Vagina (tissue), 2 donors: ENCODE measurements at regions not wholly inside any gene's neighbourhood (a gene's known extent, or its start where the extent isn't known, plus 50 kb on each side); places are given as distances from the start of the nearest gene placed in this dataset.

Experiments
- DNase-seq, 2 donors: peaks; one replicate each; pipeline ENCODE4 v3.0.0-alpha.2; 2017; ENCODE audit errors: extremely low spot score in 2 of 2
- H3K27ac ChIP-seq: fragments of 200-600 bp; sonication (generic); one replicate; pipeline ENCODE4 v1.5.1; 2019
- H3K27me3 ChIP-seq: fragments of 200-600 bp; sonication (generic); one replicate; pipeline ENCODE4 v1.5.1; 2019
- H3K36me3 ChIP-seq, 2 donors: fragments of 200-600 bp; sonication (generic); one replicate each; pipeline ENCODE4 v1.5.1; 2017 to 2019
- H3K4me1 ChIP-seq: fragments of 200-600 bp; sonication (generic); one replicate; pipeline ENCODE4 v1.5.1; 2019
- H3K4me3 ChIP-seq, 2 donors: fragments of 200-600 bp; sonication (generic); 1 replicate in 1 of 2; 2 replicates in 1 of 2; pipeline ENCODE4 v1.5.1; 2016 to 2019
- H3K9me3 ChIP-seq: fragments of 200-600 bp; sonication (generic); one replicate; pipeline ENCODE4 v1.5.1; 2019
- CTCF ChIP-seq, 3 experiments: fragments of 450-650 bp in 2 of 3; fragments of 200-600 bp in 1 of 3; sonication (generic) in 1 of 3; IDR thresholded peaks; one replicate each; pipeline ENCODE4 v1.5.1; 2017 to 2019; ENCODE audit warnings: antibody characterized with exemption in 3 of 3, mild to moderate bottlenecking in 2 of 3, moderate library complexity in 2 of 3
- POLR2A ChIP-seq, 2 donors: fragments of 450-650 bp; IDR thresholded peaks; one replicate each; pipeline ENCODE4 v1.6.1; 2017; ENCODE audit warnings: antibody characterized with exemption in 2 of 2, mild to moderate bottlenecking in 2 of 2, moderate library complexity in 2 of 2
- POLR2AphosphoS5 ChIP-seq, 2 donors: sonication (generic); formaldehyde crosslinking; IDR thresholded peaks; one replicate each; pipeline ENCODE4 v1.9.0; 2017; ENCODE audit warnings: antibody characterized with exemption in 2 of 2, mild to moderate bottlenecking in 2 of 2, low read depth in 1 of 2; ENCODE audit not compliant: insufficient read depth in 1 of 2
- intact Hi-C: fragments of 100-400 bp; cut with DNase I; formaldehyde crosslinking; loops from one replicate; pipeline ENCODE4 v1.15.1; 2023

- Histone ChIP-seq H3K27me3 (no peaks in the 10 kb centered on the region), H3K4me3 (no peak overlapping the region), H3K9me3 (no peaks in the 10 kb centered on the region), H3K4me1 (no peaks in the 10 kb centered on the region), H3K36me3 (no peaks in the 10 kb centered on the region), H3K27ac (no peak overlapping the region)
- DNase-seq, result no peak
- TF ChIP-seq CTCF (IDR thresholded peaks at IDR 0.05), result no peak
- no peak for TF ChIP-seq POLR2A (IDR thresholded peaks at IDR 0.05)
- no peak for TF ChIP-seq POLR2AphosphoS5 (IDR thresholded peaks at IDR 0.05; ENCODE audit: insufficient read depth in 1 of 2, low read depth in 1 of 2)
- intact Hi-C loops, result no loop called here
These were observed 263.0 kb downstream of the NEDD1 start for GRCh38 chr12:97169889-97170567.

GRCh38 chr12:97173688-97174410 is 266.8 kb downstream of the NEDD1 start:
- no peak for DNase-seq
- no peaks in the 10 kb centered on the region for H3K9me3 ChIP-seq
- H3K27ac ChIP-seq, result no peak overlapping the region
- no peaks in the 10 kb centered on the region for H3K27me3 ChIP-seq
- H3K36me3 ChIP-seq, result no peaks in the 10 kb centered on the region
- intact Hi-C loops, result no loop called here
- no peaks in the 10 kb centered on the region for H3K4me1 ChIP-seq
- TF ChIP-seq POLR2A (IDR thresholded peaks at IDR 0.05) (no peak), CTCF (IDR thresholded peaks at IDR 0.05) (no peak), POLR2AphosphoS5 (IDR thresholded peaks at IDR 0.05; ENCODE audit: insufficient read depth in 1 of 2, low read depth in 1 of 2) (no peak)
- H3K4me3 ChIP-seq, result no peak overlapping the region

GRCh38 chr12:97177481-97177880 is 270.4 kb downstream of the NEDD1 start:
- Histone ChIP-seq H3K27ac (no peak overlapping the region), H3K36me3 (no peaks in the 10 kb centered on the region), H3K9me3 (no peaks in the 10 kb centered on the region), H3K4me1 (no peaks in the 10 kb centered on the region), H3K4me3 (no peak overlapping the region), H3K27me3 (no peaks in the 10 kb centered on the region)
- no peak for DNase-seq
- intact Hi-C loops, result no loop called here
- TF ChIP-seq CTCF (IDR thresholded peaks at IDR 0.05), result no peak
- no peak for TF ChIP-seq POLR2A (IDR thresholded peaks at IDR 0.05)
- TF ChIP-seq POLR2AphosphoS5 (IDR thresholded peaks at IDR 0.05; ENCODE audit: insufficient read depth in 1 of 2, low read depth in 1 of 2), result no peak

- H3K36me3 ChIP-seq, result no peaks in the 10 kb centered on the region
- no peaks in the 10 kb centered on the region for H3K9me3 ChIP-seq
- H3K4me1 ChIP-seq, result no peaks in the 10 kb centered on the region
- intact Hi-C loops, result no loop called here
- no peak for TF ChIP-seq CTCF (IDR thresholded peaks at IDR 0.05)
- TF ChIP-seq POLR2A (IDR thresholded peaks at IDR 0.05), result no peak
- no peak for TF ChIP-seq POLR2AphosphoS5 (IDR thresholded peaks at IDR 0.05; ENCODE audit: insufficient read depth in 1 of 2, low read depth in 1 of 2)
- DNase-seq, result no peak
- no peak overlapping the region for H3K27ac ChIP-seq
- no peaks in the 10 kb centered on the region for H3K27me3 ChIP-seq
- H3K4me3 ChIP-seq, result no peak overlapping the region
These were observed 274.7 kb downstream of the NEDD1 start for GRCh38 chr12:97181571-97182265.
